HG03108 (cell line): ENCODE measurements at regions not wholly inside any gene's neighbourhood (a gene's known extent, or its start where the extent isn't known, plus 50 kb on each side); places are given as distances from the start of the nearest gene placed in this dataset.
"Not testable (repeated sequence)": the region's sequence is repeated elsewhere in the genome, so short reads cannot be mapped to it uniquely, and the experiment has no call there.

Experiments
- ATAC-seq: cut with Tn5 transposase; IDR thresholded peaks from one replicate; pipeline ENCODE4 v1.9.1; 2021; ENCODE audit warnings: moderate library complexity; ENCODE audit not compliant: unreplicated experiment

- not testable (repeated sequence) for ATAC-seq
Measured at GRCh38 chr17:26936645-26937044, 357.3 kb upstream of the WSB1 start.

DNA sequence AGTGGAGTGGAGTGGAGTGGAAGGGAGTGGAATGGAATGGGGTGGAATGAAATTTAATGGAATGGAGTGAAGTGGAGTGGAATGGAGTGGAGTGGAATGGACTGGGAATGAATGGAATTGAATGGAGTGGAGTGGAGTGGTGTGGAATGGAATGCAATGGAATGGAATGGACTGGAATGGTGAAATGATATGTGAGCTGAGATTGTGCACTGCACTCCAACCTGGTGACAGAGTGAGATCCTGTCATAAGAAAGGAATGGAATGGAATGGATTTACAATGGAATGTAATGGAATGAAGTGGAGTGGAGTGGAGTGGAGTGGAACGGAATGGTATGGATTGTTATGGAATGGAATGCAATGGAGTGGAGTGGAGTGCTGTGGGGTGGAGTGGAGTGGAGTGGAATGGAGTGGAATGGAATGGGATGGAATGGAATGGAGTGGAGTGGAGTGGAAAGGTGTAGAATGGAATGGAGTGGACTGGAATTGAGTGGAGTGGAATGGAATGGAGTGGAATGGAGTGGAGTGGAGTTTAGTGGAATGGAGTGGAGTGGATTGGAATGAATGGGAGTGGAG, 356.1 kb upstream of the WSB1 start:
- ATAC-seq, result not testable (repeated sequence)

DNA sequence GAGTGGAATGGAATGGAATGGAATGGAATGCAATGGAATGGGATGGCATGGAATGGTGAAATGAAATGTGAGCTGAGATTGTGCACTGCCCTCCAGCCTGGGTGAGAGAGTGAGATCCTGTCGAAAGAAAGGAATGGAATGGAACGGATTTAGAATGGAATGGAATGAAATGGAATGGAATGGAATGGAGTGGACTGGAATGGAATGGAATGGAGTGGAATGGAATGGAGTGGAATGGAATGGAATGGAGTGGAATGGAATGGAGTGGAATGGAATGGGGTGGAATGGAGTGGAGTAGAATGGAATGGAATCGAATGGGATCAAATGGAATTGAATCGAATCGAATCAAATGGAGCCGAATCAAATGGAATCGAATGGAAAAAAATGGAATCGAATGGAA, 354.2 kb upstream of the WSB1 start:
- not testable (repeated sequence) for ATAC-seq

GRCh38 chr17:26940587-26940986, 353.3 kb upstream of the WSB1 start:
- not testable (repeated sequence) for ATAC-seq

GRCh38 chr17:26962255-26963162, 331.4 kb upstream of the WSB1 start:
- ATAC-seq, result no peak

GRCh38 chr17:26963163-26963503, 330.8 kb upstream of the WSB1 start:
- no peak for ATAC-seq

- ATAC-seq, result not testable (repeated sequence)
Measured at GRCh38 chr17:26965898-26966624, 327.9 kb upstream of the WSB1 start.

DNA sequence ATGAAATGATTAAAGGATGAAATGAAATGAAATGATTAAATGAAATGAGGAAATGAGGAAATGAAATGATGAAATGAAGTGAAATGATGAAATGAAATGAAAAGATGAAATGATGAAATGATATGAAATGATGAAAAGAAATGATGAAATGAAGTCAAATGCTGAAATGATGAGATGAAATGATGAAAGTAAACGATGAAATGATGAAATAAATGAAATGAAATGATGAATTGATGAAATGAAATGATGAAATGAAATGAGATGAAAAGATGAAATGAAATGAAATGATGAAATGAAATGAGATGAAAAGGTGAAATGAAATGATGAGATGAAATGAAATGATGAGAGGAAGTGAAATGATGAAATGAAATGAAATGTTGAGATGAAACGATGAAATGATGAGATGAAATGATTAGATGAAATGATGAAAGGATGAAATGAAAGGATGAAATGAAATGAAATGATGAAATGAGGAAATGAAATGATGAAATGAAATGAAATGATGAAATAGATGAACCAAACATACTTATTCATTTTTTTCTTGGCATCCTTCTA, 327.2 kb upstream of the WSB1 start:
- not testable (repeated sequence) for ATAC-seq

GRCh38 chr17:26981845-26982425, 312.0 kb upstream of the WSB1 start:
- ATAC-seq, result not testable (repeated sequence)

GRCh38 chr17:26982563-26982962, 311.4 kb upstream of the WSB1 start:
- not testable (repeated sequence) for ATAC-seq

DNA sequence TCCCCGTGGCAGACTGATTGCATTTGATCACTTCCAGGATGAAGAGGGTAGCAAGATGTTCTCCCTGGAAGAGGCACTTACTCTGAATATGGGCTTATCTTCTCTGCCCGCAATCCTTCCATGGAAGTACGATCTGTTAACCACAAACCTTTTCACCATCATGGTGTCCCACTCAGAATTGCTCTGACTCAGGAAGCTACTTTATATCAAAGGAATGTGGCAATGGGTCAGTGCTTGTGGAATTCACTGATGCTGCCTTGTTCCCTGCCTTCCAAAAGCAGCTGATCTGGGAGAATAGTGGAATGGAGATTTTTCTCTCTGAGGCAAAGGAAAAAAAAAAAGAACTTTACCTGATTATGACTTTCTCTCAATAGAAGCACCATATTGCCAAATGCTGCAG, 306.1 kb upstream of the WSB1 start:
- not testable (repeated sequence) for ATAC-seq

DNA sequence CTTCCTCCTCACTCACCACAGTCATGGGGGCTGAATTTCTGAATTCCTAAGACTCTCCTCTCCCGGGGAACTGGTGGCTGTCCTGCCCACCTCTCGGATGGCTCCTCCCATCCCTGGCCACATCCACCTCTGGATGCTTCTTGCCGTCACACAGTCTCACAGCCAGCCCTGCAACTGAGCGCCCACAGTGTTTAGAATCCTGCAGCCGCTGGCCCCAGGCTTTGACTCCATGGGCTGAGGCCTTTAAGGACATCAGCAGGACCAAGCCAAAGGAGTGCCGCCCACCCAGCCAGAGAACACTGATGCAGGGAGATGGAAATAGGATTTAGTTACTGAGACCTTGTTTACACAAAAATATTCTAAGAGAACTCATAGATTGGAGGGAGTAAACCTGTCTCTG, 299.3 kb upstream of the WSB1 start:
- not testable (repeated sequence) for ATAC-seq

GRCh38 chr17:26996146-26996916, 297.6 kb upstream of the WSB1 start:
- not testable (repeated sequence) for ATAC-seq

GRCh38 chr17:27007734-27008531, 286.0 kb upstream of the WSB1 start:
- ATAC-seq, result not testable (repeated sequence)

DNA sequence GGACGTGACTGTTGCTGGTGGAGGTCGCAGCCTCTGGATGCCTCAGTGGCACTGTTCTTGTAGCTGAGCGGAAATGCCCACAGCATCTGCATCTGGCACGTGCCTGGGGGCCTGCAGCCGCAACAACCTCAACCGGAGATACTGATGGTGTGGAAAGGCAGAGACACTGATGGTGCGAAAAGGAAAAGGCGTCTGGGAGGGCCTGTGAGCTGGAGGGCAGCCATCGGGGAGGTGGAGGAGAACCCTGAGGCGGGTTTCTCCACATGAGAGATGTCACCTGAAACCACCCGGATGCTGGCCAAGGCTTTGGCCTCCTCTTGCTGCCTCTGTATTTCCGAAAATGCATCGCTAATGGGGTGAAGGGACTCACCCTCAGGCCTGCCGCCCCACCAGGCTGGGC, 284.8 kb upstream of the WSB1 start:
- ATAC-seq, result no peak

GRCh38 chr17:27010138-27010537, 283.8 kb upstream of the WSB1 start:
- ATAC-seq, result not testable (repeated sequence)

DNA sequence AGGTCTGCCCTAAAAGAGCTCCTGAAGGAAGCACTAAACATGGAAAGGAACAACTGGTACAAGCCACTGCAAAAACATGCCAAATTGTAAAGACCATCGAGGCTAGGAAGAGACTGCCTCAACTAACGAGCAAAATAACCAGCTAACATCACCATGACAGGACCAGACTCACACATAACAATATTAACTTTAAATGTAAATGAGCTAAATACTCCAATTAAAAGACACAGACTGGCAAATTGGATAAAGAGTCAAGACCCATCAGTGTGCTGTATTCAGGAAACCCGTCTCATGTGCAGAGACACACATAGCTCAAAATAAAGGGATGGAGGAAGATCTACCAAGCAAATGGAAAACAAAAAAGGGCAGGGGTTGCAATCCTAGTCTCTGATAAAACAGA, 263.4 kb upstream of the WSB1 start:
- ATAC-seq, result not testable (repeated sequence)

DNA sequence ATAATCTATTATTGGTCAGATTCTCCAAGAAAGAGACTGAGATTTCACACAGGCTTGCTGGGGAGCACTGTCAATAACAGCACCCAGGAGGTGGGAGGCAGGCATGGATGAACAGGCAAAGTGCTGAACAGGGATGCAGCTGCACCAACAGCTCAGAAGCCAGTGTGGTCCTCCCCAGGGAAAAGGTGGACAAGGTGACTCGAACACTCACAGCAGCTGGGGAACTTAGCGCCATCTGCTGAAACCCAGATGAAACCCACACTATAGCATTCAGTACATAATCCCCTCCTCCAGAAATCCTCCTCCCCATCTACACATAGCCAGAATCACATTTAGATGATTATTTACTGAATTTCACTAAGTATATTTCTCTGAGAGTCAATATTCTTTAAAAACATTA, 255.2 kb upstream of the WSB1 start:
- no peak for ATAC-seq

DNA sequence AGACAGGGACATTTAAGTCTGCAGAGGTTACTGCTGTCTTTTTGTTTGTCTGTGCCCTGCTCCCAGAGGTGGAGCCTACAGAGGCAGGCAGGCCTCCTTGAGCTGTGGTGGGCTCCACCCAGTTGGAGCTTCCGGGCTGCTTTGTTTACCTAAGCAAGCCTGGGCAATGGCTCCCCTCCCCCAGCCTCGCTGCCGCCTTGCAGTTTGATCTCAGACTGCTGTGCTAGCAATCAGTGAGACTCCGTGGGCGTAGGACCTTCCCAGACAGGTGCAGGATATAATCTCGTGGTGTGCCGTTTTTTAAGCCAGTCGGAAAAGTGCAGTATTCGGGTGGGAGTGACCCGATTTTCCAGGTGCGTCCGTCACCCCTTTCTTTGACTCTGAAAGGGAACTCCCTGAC, 248.9 kb upstream of the WSB1 start:
- not testable (repeated sequence) for ATAC-seq
